Thyroid gland (tissue), 4 donors: ENCODE measurements at regions not wholly inside any gene's neighbourhood (a gene's known extent, or its start where the extent isn't known, plus 50 kb on each side); places are given as distances from the start of the nearest gene placed in this dataset.

Source experiments
- DNase-seq, 2 donors: peaks; one replicate each; pipeline ENCODE4 v3.0.0-alpha.2; 2019
- H3K27ac ChIP-seq, 3 donors: fragments of 200-600 bp; sonication (generic); 1 replicate in 2 of 3; 2 replicates in 1 of 3; pipeline ENCODE4 v1.5.1; 2016 to 2019; ENCODE audit warnings: mild to moderate bottlenecking in 1 of 3, moderate library complexity in 1 of 3
- H3K27me3 ChIP-seq: fragments of 200-600 bp; sonication (generic); one replicate; pipeline ENCODE4 v1.5.1; 2019
- H3K36me3 ChIP-seq, 2 donors: fragments of 200-600 bp; sonication (generic); one replicate each; pipeline ENCODE4 v1.5.1; 2016 to 2019
- H3K4me1 ChIP-seq, 2 donors: fragments of 200-600 bp; sonication (generic); one replicate each; pipeline ENCODE4 v1.5.1; 2017 to 2019
- H3K4me3 ChIP-seq, 3 donors: fragments of 200-600 bp; sonication (generic); replicated peaks in 1 of 3; 1 replicate in 2 of 3; 2 replicates in 1 of 3; pipeline ENCODE4 v1.5.1; 2016; ENCODE audit warnings: mild to moderate bottlenecking in 1 of 3
- H3K9me3 ChIP-seq: fragments of 200-600 bp; sonication (generic); one replicate; pipeline ENCODE4 v1.5.1; 2017
- POLR2A ChIP-seq, 2 donors: fragments of 450-650 bp; IDR thresholded peaks; one replicate each; pipeline ENCODE4 v1.6.1; 2017; ENCODE audit warnings: antibody characterized with exemption in 2 of 2, mild to moderate bottlenecking in 2 of 2, moderate library complexity in 1 of 2
- WGBS, 2 donors: methylation state at CpG; one replicate each; pipeline ENCODE4 v1.1.5; 2017; 5-methylcytosine and 5-hydroxymethylcytosine counted together
- intact Hi-C: fragments of 100-400 bp; cut with DNase I; formaldehyde crosslinking; loops from one replicate; pipeline ENCODE4 v1.15.1; 2023
- TF ChIP-seq, protein P1 (sequence below), 6 experiments: fragments of 200-600 bp in 3 of 6; fragments of 450-650 bp in 3 of 6; sonication (generic) in 3 of 6; IDR thresholded peaks; one replicate each; pipeline ENCODE4 v1.5.1; 2016 to 2019; ENCODE audit warnings: antibody characterized with exemption in 6 of 6, mild to moderate bottlenecking in 2 of 6, inconsistent platforms in 1 of 6, moderate library complexity in 1 of 6

DNA sequence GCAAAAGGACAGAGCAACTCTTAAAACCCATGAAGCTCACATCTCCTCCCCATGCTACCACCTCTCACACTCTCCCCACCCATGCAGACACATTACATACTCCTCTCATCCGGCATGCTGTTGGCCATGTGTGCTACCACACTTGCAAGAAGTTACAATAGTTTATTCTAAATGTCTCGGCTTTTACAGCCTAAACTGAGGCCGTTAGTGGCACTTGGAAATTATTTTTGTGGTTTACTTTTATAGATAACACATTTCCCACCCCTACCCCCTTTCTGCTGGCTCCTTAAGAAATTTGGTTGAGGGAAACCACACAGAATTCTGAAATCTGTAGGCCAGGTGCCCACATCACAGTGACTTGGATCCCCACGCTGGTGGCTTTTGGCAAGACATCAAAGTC lies 141.1 kb upstream of the HHIP start:
- DNase-seq: no peak
- Histone ChIP-seq H3K36me3 (no peaks in the 10 kb centered on the region), H3K4me1 (no peaks in the 10 kb centered on the region), H3K9me3 (no peaks in the 10 kb centered on the region), H3K27ac (no peak overlapping the region), H3K4me3 (no peak overlapping the region), H3K27me3 (no peaks in the 10 kb centered on the region)
- intact Hi-C loops: no loop called here
- TF ChIP-seq, protein P1, sequence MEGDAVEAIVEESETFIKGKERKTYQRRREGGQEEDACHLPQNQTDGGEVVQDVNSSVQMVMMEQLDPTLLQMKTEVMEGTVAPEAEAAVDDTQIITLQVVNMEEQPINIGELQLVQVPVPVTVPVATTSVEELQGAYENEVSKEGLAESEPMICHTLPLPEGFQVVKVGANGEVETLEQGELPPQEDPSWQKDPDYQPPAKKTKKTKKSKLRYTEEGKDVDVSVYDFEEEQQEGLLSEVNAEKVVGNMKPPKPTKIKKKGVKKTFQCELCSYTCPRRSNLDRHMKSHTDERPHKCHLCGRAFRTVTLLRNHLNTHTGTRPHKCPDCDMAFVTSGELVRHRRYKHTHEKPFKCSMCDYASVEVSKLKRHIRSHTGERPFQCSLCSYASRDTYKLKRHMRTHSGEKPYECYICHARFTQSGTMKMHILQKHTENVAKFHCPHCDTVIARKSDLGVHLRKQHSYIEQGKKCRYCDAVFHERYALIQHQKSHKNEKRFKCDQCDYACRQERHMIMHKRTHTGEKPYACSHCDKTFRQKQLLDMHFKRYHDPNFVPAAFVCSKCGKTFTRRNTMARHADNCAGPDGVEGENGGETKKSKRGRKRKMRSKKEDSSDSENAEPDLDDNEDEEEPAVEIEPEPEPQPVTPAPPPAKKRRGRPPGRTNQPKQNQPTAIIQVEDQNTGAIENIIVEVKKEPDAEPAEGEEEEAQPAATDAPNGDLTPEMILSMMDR (IDR thresholded peaks at IDR 0.05): no peak
- no peak for TF ChIP-seq POLR2A (IDR thresholded peaks at IDR 0.05)
- WGBS, 2 donors: 80 to 88% methylated on average over 4 of the region's 4 CpGs

GRCh38 chr4:144507311-144508101 lies 138.4 kb upstream of the HHIP start:
- TF ChIP-seq, protein P1 (IDR thresholded peaks at IDR 0.05): no peak
- no peaks in the 10 kb centered on the region for H3K36me3 ChIP-seq
- no peak overlapping the region for H3K27ac ChIP-seq
- no peaks in the 10 kb centered on the region for H3K9me3 ChIP-seq
- no peak for DNase-seq
- intact Hi-C loops: no loop called here
- no peak overlapping the region for H3K4me3 ChIP-seq
- no peaks in the 10 kb centered on the region for H3K4me1 ChIP-seq
- 57 to 66% methylated on average over 3 of the region's 3 CpGs for WGBS, 2 donors
- H3K27me3 ChIP-seq: no peaks in the 10 kb centered on the region

DNA sequence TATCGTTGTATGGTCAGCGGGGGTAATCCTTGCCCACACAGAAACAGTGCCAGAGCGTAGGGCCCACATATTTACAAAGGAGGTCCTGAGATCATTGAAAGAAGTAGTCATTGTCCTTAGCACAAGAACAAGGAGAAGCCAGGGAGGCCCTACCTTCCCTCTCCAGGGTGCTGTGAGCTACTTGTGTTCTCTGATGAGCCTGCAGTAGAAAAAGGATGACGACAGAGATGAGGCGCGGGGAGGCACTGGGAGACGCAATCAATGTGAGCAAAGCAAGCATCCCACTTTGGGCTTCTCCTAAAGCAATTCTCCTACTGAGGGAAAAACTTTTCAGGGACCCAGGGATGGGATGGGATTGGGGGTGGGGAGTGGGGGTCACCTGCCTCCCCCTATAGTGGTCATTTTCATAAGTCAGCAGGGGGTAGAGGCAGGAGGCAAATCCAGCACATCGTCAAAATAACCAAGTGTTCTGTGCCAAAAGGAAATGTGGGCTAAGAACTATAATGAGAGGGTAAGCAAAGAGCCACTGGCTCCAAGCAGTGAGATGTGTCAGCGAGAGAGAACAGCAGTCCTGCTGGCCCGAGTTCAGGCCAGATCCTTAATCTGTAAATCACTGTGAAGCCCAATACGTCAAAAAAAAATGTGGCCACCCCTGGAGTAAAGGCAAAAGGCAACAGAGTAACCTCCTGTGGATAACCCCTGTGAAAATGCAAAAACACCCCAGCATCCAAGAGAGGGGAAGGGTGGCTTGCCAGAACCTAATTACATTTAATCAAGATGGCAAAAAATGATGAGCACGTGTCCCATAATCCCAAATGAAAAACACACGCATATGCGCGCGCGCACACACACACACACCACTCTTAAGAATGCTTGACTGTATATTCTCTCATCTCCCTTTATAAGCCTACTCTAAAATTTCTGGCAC lies 136.6 kb upstream of the HHIP start:
- H3K4me1 ChIP-seq: no peaks in the 10 kb centered on the region
- no peak for TF ChIP-seq POLR2A (IDR thresholded peaks at IDR 0.05)
- TF ChIP-seq, protein P1 (IDR thresholded peaks at IDR 0.05): no peak
- no peaks in the 10 kb centered on the region for H3K36me3 ChIP-seq
- no peak overlapping the region for H3K4me3 ChIP-seq
- intact Hi-C loops: no loop called here
- WGBS, 2 donors: 71 to 81% methylated on average over 17 of the region's 17 CpGs
- no peaks in the 10 kb centered on the region for H3K27me3 ChIP-seq
- DNase-seq: no peak
- no peak overlapping the region for H3K27ac ChIP-seq
- H3K9me3 ChIP-seq: no peaks in the 10 kb centered on the region

DNA sequence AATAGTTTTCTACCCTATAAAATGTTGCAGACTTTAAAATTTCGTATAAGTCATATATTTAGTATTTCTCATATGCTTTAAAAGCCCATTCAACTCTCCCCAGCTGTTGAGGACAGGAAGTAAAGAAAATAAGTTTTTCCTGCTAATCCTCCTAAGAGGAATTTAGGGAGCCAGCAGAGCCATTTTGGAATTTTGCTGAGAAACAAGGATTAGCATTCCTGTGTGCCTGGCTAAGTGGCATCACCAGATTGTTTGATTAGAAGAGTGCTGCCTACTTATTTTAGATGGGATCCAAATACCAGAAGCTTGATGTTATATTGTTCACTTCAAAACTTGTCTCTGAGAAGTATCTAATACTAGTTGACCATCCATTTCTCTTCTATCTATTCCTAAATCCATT lies 131.2 kb upstream of the HHIP start:
- Histone ChIP-seq H3K4me3 (no peak overlapping the region), H3K27me3 (no peaks in the 10 kb centered on the region), H3K4me1 (no peaks in the 10 kb centered on the region), H3K9me3 (no peaks in the 10 kb centered on the region), H3K36me3 (no peaks in the 10 kb centered on the region), H3K27ac (no peak overlapping the region)
- WGBS, 2 donors: 61 to 77% methylated on average over 1 of the region's 1 CpG
- intact Hi-C loops: no loop called here
- no peak for DNase-seq
- no peak for TF ChIP-seq POLR2A (IDR thresholded peaks at IDR 0.05)
- TF ChIP-seq, protein P1 (IDR thresholded peaks at IDR 0.05): no peak
